GM23338 (cell line): ENCODE measurements at regions not wholly inside any gene's neighbourhood (a gene's known extent, or its start where the extent isn't known, plus 50 kb on each side); places are given as distances from the start of the nearest gene placed in this dataset.
"Not testable (repeated sequence)": the region's sequence is repeated elsewhere in the genome, so short reads cannot be mapped to it uniquely, and the experiment has no call there.

ENCODE experiments used
- ATAC-seq: fragments of 200-7000 bp; cut with Tn5 transposase; 3 replicates; pipeline ENCODE4 v1.9.1; 2020
- DNase-seq: peaks from one replicate; pipeline ENCODE4 v3.0.0-alpha.2; 2015; ENCODE audit warnings: low spot score
- H2AFZ ChIP-seq: fragments of 200-600 bp; sonication (generic); 2 replicates; pipeline ENCODE4 v1.8.0; 2016; ENCODE audit warnings: antibody characterized with exemption, mild to moderate bottlenecking, moderate library complexity
- H3F3A ChIP-seq: fragments of 200-600 bp; sonication (generic); replicated peaks from 2 replicates; pipeline ENCODE4 v1.8.0; 2017; ENCODE audit warnings: antibody characterized with exemption, mixed run types, low read depth
- H3K27ac ChIP-seq: fragments of 200-600 bp; sonication (generic); 2 replicates; pipeline ENCODE4 v1.6.1; 2016; ENCODE audit warnings: low read depth
- H3K27me3 ChIP-seq: fragments of 200-600 bp; sonication (generic); 2 replicates; pipeline ENCODE4 v1.8.0; 2016; ENCODE audit warnings: mild to moderate bottlenecking, mixed run types, moderate library complexity; ENCODE audit not compliant: insufficient read depth
- H3K36me3 ChIP-seq: fragments of 200-600 bp; sonication (generic); 2 replicates; pipeline ENCODE4 v1.8.0; 2016; ENCODE audit warnings: mild to moderate bottlenecking; ENCODE audit not compliant: insufficient read depth
- H3K4me1 ChIP-seq: fragments of 200-600 bp; sonication (generic); 2 replicates; pipeline ENCODE4 v1.8.0; 2016; ENCODE audit warnings: mild to moderate bottlenecking, moderate library complexity; ENCODE audit not compliant: insufficient read depth
- H3K4me2 ChIP-seq: fragments of 200-600 bp; sonication (generic); 2 replicates; pipeline ENCODE4 v1.7.1; 2017; ENCODE audit warnings: mixed run types
- H3K4me3 ChIP-seq: fragments of 200-600 bp; sonication (generic); 2 replicates; pipeline ENCODE4 v1.6.1; 2016; ENCODE audit warnings: mixed run types
- H3K79me2 ChIP-seq: fragments of 200-600 bp; sonication (generic); replicated peaks from 2 replicates; pipeline ENCODE4 v1.8.0; 2017; ENCODE audit warnings: mild to moderate bottlenecking; ENCODE audit not compliant: insufficient read depth
- H3K9me2 ChIP-seq: fragments of 200-600 bp; sonication (generic); 2 replicates; pipeline ENCODE4 v1.8.0; 2017; ENCODE audit not compliant: insufficient read depth
- H4K20me1 ChIP-seq: fragments of 200-600 bp; sonication (generic); replicated peaks from 2 replicates; pipeline ENCODE4 v1.8.0; 2017; ENCODE audit warnings: mild to moderate bottlenecking; ENCODE audit not compliant: insufficient read depth
- H3K27ac Mint-ChIP-seq: 2 replicates; pipeline ENCODE4 v1.8.0; 2020; ENCODE audit warnings: inconsistent platforms, mild to moderate bottlenecking, moderate library complexity, mixed read lengths
- H3K27me3 Mint-ChIP-seq: 3 replicates; pipeline ENCODE4 v1.8.0; 2022; ENCODE audit warnings: low read depth, mild to moderate bottlenecking, moderate library complexity, mixed read lengths, inconsistent platforms; ENCODE audit not compliant: insufficient read depth, poor library complexity
- H3K36me3 Mint-ChIP-seq: 3 replicates; pipeline ENCODE4 v1.8.0; 2021; ENCODE audit warnings: low read depth, mild to moderate bottlenecking, inconsistent platforms, moderate library complexity, mixed read lengths
- H3K4me1 Mint-ChIP-seq: 3 replicates; pipeline ENCODE4 v1.8.0; 2020; ENCODE audit warnings: mild to moderate bottlenecking, inconsistent platforms, mixed read lengths
- H3K4me3 Mint-ChIP-seq: 3 replicates; pipeline ENCODE4 v1.8.0; 2021; ENCODE audit warnings: moderate library complexity, mild to moderate bottlenecking, inconsistent platforms, mixed read lengths
- H3K9me3 Mint-ChIP-seq: 3 replicates; pipeline ENCODE4 v1.8.0; 2020; ENCODE audit warnings: moderate library complexity, mild to moderate bottlenecking, inconsistent platforms, mixed read lengths
- EZH2 ChIP-seq: fragments of 200-600 bp; sonication (generic); IDR thresholded peaks from one replicate; pipeline ENCODE4 v1.8.0; 2017; ENCODE audit warnings: antibody characterized with exemption, mild to moderate bottlenecking, low read depth; ENCODE audit not compliant: unreplicated experiment
- JUNB ChIP-seq: IDR thresholded peaks from one replicate; pipeline ENCODE4 v1.6.1; 2016; ENCODE audit warnings: antibody characterized with exemption; ENCODE audit not compliant: unreplicated experiment
- NANOG ChIP-seq: IDR thresholded peaks from 2 replicates; pipeline ENCODE4 v1.6.1; 2016; ENCODE audit warnings: antibody characterized with exemption, borderline replicate concordance
- POLR2AphosphoS5 ChIP-seq: IDR thresholded peaks from 2 replicates; pipeline ENCODE4 v1.6.1; 2016; ENCODE audit warnings: antibody characterized with exemption, low read depth
- STAT1 ChIP-seq: IDR thresholded peaks from one replicate; pipeline ENCODE4 v1.6.1; 2016; ENCODE audit warnings: antibody characterized with exemption; ENCODE audit not compliant: unreplicated experiment
- TF ChIP-seq, protein P1 (sequence below), 2 experiments: fragments of 200-600 bp in 1 of 2; sonication (generic) in 1 of 2; conservative IDR thresholded peaks; 2 replicates each; pipeline versions ENCODE4 v1.5.1 to v1.6.1; 2016 to 2017; ENCODE audit warnings: antibody characterized with exemption in 2 of 2, low read depth in 2 of 2, mild to moderate bottlenecking in 2 of 2, moderate library complexity in 1 of 2
- TF ChIP-seq, protein P2 (sequence below): fragments of 250-450 bp; sonication (Bioruptor Pico); IDR thresholded peaks from 2 replicates; pipeline ENCODE4 v1.5.0; 2020; ENCODE audit warnings: mild to moderate bottlenecking, moderate library complexity
- TF ChIP-seq, protein P3 (sequence below): IDR thresholded peaks from one replicate; pipeline ENCODE4 v1.6.1; 2018; ENCODE audit warnings: antibody characterized with exemption; ENCODE audit not compliant: unreplicated experiment

DNA sequence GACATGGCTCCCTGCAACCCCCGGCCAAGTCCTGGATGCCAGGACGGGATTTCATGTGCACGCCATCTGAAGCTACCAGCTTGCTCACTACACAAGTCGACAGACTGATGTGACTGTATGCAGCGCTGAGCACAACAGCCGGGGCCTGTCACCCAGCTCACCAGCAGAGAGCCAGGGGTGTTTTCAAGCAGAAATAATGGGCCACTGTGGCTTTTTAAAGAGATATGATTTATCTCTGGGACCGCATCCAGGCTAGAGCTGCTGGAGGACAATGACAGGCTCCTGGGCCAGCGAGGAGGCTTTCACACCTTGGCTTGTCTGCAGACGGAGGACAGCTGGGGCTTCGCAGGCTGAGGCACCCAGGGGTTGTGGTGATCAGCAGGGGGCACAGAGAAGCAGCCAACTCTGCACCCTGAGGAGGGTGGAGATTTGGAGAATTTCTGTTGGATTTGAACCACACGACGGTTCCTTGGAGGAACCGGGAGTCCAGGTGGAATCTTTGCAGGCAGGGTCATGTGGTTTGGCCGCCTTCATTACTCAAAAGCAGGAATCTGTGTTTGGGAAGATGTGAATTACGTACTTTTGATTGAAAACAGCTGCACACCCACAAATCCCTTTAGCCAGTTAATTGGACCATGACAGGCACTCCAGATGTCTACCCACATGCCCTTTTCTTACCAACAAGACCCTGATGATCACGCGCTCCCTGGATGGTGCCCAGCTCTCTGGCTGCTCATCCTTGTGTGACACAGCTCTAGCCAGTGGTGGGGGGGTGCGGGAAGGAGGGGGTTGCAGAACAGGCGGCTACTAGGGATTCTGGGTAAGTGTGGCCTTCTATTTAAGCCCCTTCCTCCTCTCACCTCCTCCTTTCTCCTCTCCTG lies 430.6 kb downstream of the PREX1 start:
- not testable (repeated sequence) for H3K79me2 ChIP-seq, H3K36me3 ChIP-seq, H3K4me3 ChIP-seq, H3K27ac ChIP-seq, H3K27me3 Mint-ChIP-seq, H2AFZ ChIP-seq, H3K9me2 ChIP-seq, H3K9me3 Mint-ChIP-seq, H3F3A ChIP-seq, H3K4me1 ChIP-seq, H3K27me3 ChIP-seq, DNase-seq, H4K20me1 ChIP-seq, H3K27ac Mint-ChIP-seq, H3K4me2 ChIP-seq, H3K36me3 Mint-ChIP-seq, ATAC-seq, H3K4me3 Mint-ChIP-seq
- H3K4me1 Mint-ChIP-seq = peaks cover 11% of the 10 kb centered on the region

DNA sequence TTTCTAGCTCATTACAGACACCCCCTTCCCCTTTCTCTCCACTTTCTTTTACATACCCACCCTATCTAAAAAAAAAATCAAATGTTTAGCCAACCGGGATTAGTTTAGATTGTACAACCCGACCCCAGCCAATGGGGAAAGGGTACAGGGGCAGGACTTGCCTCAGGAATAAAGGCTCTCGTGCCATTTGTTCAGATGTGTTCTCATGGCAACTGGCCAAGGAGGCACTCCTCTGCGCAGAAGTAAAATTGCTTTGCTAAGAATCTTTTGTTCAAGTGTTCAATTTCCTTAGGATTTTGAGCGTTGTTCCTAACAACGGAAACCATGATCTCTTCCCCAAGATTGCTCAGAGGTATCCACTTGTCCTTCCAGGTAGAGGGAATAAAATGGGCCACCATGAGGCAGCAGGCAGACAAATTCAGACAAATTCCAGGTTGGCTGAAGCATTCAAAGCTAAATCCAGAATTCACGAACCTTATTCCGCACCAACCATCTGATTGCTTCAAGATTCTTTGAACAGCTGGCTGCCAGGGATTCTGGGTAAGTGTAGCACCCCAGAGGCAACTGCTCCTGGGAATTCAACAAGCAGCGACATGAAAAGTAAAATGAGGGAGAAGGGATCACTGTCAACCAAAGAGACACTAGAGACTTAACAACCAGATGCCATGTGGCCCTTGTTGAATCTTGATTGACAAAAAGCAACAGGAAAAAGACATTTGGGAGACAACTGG lies 431.8 kb downstream of the PREX1 start:
- DNase-seq (no peak), ATAC-seq (no peak)
- Histone ChIP-seq H3K4me1 (no peaks in the 10 kb centered on the region), H3F3A (no peaks in the 10 kb centered on the region), H3K4me2 (no peak overlapping the region), H3K79me2 (no peaks in the 10 kb centered on the region), H3K4me3 (no peak overlapping the region), H4K20me1 (no peaks in the 10 kb centered on the region), H3K27ac (no peak overlapping the region), H3K27me3 (no peaks in the 10 kb centered on the region), H3K9me2 (no peaks in the 10 kb centered on the region), H3K36me3 (no peaks in the 10 kb centered on the region), H2AFZ (no peak overlapping the region)
- Mint-ChIP-seq H3K27ac (no peak overlapping the region), H3K27me3 (peaks cover 1% of the 10 kb centered on the region), H3K4me3 (no peak overlapping the region), H3K4me1 (peaks cover 11% of the 10 kb centered on the region), H3K9me3 (peaks cover 10% of the 10 kb centered on the region), H3K36me3 (peaks cover 6% of the 10 kb centered on the region; the same call in 2 of the 3 replicates)
- TF ChIP-seq NANOG (no peak), JUNB (no peak), POLR2AphosphoS5 (no peak), STAT1 (no peak), EZH2 (no peak)
- TF ChIP-seq, protein P1, sequence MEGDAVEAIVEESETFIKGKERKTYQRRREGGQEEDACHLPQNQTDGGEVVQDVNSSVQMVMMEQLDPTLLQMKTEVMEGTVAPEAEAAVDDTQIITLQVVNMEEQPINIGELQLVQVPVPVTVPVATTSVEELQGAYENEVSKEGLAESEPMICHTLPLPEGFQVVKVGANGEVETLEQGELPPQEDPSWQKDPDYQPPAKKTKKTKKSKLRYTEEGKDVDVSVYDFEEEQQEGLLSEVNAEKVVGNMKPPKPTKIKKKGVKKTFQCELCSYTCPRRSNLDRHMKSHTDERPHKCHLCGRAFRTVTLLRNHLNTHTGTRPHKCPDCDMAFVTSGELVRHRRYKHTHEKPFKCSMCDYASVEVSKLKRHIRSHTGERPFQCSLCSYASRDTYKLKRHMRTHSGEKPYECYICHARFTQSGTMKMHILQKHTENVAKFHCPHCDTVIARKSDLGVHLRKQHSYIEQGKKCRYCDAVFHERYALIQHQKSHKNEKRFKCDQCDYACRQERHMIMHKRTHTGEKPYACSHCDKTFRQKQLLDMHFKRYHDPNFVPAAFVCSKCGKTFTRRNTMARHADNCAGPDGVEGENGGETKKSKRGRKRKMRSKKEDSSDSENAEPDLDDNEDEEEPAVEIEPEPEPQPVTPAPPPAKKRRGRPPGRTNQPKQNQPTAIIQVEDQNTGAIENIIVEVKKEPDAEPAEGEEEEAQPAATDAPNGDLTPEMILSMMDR (conservative IDR thresholded peaks at IDR 0.05; ENCODE audit: low read depth in 2 of 2) = no peak
- TF ChIP-seq, protein P2, sequence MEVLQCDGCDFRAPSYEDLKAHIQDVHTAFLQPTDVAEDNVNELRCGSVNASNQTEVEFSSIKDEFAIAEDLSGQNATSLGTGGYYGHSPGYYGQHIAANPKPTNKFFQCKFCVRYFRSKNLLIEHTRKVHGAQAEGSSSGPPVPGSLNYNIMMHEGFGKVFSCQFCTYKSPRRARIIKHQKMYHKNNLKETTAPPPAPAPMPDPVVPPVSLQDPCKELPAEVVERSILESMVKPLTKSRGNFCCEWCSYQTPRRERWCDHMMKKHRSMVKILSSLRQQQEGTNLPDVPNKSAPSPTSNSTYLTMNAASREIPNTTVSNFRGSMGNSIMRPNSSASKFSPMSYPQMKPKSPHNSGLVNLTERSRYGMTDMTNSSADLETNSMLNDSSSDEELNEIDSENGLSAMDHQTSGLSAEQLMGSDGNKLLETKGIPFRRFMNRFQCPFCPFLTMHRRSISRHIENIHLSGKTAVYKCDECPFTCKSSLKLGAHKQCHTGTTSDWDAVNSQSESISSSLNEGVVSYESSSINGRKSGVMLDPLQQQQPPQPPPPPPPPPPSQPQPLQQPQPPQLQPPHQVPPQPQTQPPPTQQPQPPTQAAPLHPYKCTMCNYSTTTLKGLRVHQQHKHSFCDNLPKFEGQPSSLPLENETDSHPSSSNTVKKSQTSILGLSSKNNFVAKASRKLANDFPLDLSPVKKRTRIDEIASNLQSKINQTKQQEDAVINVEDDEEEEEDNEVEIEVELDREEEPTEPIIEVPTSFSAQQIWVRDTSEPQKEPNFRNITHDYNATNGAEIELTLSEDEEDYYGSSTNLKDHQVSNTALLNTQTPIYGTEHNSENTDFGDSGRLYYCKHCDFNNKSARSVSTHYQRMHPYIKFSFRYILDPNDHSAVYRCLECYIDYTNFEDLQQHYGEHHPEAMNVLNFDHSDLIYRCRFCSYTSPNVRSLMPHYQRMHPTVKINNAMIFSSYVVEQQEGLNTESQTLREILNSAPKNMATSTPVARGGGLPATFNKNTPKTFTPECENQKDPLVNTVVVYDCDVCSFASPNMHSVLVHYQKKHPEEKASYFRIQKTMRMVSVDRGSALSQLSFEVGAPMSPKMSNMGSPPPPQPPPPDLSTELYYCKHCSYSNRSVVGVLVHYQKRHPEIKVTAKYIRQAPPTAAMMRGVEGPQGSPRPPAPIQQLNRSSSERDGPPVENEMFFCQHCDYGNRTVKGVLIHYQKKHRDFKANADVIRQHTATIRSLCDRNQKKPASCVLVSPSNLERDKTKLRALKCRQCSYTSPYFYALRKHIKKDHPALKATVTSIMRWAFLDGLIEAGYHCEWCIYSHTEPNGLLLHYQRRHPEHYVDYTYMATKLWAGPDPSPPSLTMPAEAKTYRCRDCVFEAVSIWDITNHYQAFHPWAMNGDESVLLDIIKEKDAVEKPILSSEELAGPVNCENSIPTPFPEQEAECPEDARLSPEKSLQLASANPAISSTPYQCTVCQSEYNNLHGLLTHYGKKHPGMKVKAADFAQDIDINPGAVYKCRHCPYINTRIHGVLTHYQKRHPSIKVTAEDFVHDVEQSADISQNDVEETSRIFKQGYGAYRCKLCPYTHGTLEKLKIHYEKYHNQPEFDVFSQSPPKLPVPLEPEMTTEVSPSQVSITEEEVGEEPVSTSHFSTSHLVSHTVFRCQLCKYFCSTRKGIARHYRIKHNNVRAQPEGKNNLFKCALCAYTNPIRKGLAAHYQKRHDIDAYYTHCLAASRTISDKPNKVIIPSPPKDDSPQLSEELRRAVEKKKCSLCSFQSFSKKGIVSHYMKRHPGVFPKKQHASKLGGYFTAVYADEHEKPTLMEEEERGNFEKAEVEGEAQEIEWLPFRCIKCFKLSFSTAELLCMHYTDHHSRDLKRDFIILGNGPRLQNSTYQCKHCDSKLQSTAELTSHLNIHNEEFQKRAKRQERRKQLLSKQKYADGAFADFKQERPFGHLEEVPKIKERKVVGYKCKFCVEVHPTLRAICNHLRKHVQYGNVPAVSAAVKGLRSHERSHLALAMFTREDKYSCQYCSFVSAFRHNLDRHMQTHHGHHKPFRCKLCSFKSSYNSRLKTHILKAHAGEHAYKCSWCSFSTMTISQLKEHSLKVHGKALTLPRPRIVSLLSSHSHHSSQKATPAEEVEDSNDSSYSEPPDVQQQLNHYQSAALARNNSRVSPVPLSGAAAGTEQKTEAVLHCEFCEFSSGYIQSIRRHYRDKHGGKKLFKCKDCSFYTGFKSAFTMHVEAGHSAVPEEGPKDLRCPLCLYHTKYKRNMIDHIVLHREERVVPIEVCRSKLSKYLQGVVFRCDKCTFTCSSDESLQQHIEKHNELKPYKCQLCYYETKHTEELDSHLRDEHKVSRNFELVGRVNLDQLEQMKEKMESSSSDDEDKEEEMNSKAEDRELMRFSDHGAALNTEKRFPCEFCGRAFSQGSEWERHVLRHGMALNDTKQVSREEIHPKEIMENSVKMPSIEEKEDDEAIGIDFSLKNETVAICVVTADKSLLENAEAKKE (CRISPR knock-in tag) = no peak
- TF ChIP-seq, protein P3, sequence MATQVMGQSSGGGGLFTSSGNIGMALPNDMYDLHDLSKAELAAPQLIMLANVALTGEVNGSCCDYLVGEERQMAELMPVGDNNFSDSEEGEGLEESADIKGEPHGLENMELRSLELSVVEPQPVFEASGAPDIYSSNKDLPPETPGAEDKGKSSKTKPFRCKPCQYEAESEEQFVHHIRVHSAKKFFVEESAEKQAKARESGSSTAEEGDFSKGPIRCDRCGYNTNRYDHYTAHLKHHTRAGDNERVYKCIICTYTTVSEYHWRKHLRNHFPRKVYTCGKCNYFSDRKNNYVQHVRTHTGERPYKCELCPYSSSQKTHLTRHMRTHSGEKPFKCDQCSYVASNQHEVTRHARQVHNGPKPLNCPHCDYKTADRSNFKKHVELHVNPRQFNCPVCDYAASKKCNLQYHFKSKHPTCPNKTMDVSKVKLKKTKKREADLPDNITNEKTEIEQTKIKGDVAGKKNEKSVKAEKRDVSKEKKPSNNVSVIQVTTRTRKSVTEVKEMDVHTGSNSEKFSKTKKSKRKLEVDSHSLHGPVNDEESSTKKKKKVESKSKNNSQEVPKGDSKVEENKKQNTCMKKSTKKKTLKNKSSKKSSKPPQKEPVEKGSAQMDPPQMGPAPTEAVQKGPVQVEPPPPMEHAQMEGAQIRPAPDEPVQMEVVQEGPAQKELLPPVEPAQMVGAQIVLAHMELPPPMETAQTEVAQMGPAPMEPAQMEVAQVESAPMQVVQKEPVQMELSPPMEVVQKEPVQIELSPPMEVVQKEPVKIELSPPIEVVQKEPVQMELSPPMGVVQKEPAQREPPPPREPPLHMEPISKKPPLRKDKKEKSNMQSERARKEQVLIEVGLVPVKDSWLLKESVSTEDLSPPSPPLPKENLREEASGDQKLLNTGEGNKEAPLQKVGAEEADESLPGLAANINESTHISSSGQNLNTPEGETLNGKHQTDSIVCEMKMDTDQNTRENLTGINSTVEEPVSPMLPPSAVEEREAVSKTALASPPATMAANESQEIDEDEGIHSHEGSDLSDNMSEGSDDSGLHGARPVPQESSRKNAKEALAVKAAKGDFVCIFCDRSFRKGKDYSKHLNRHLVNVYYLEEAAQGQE = no peak
